Upper lobe of right lung (tissue), 1 donor: ENCODE measurements at regions not wholly inside any gene's neighbourhood (a gene's known extent, or its start where the extent isn't known, plus 50 kb on each side); places are given as distances from the start of the nearest gene placed in this dataset.

ENCODE experiments used
- ATAC-seq: fragments of 200-7000 bp; cut with Tn5 transposase; one replicate; pipeline ENCODE4 v1.9.1; 2020; ENCODE audit warnings: mild to moderate bottlenecking, moderate library complexity
- DNase-seq: peaks from one replicate; pipeline ENCODE4 v3.0.0-alpha.2; 2020
- H3K27ac ChIP-seq: fragments of 200-600 bp; one replicate; pipeline ENCODE4 v1.8.0; 2022
- H3K27me3 ChIP-seq: fragments of 200-600 bp; one replicate; pipeline ENCODE4 v1.8.0; 2022; ENCODE audit warnings: mild to moderate bottlenecking
- H3K36me3 ChIP-seq: fragments of 200-600 bp; one replicate; pipeline ENCODE4 v1.8.0; 2022
- H3K4me1 ChIP-seq: fragments of 200-600 bp; one replicate; pipeline ENCODE4 v1.8.0; 2022
- H3K4me3 ChIP-seq: fragments of 200-600 bp; one replicate; pipeline ENCODE4 v1.8.0; 2022; ENCODE audit warnings: mild to moderate bottlenecking
- H3K9me3 ChIP-seq: fragments of 200-600 bp; one replicate; pipeline ENCODE4 v1.8.0; 2022
- CTCF ChIP-seq: fragments of 200-600 bp; IDR thresholded peaks from one replicate; pipeline ENCODE4 v1.8.0; 2022; ENCODE audit warnings: antibody characterized with exemption
- intact Hi-C: fragments of 100-400 bp; cut with DNase I; formaldehyde crosslinking; loops from one replicate; pipeline ENCODE4 v1.11.0; 2022
- donor health status: DM: no; HTN: yes; CAD: no; lungs with severe emphysema.

GRCh38 chr7:156389116-156389692, 251.4 kb upstream of the RNF32 start:
- Histone ChIP-seq H3K36me3 (no peaks in the 10 kb centered on the region), H3K9me3 (no peaks in the 10 kb centered on the region), H3K27ac (no peak overlapping the region), H3K27me3 (no peaks in the 10 kb centered on the region), H3K4me3 (no peak overlapping the region), H3K4me1 (no peaks in the 10 kb centered on the region)
- intact Hi-C loops, result no loop called here
- no peak for TF ChIP-seq CTCF
- ATAC-seq (no peak), DNase-seq (no peak)

GRCh38 chr7:156386097-156386496, 254.5 kb upstream of the RNF32 start:
- intact Hi-C loops, result no loop called here
- no peak overlapping the region for H3K4me3 ChIP-seq
- no peaks in the 10 kb centered on the region for H3K36me3 ChIP-seq
- H3K9me3 ChIP-seq, result no peaks in the 10 kb centered on the region
- no peak overlapping the region for H3K27ac ChIP-seq
- H3K27me3 ChIP-seq, result no peaks in the 10 kb centered on the region
- no peaks in the 10 kb centered on the region for H3K4me1 ChIP-seq
- ATAC-seq (no peak), DNase-seq (no peak)
- no peak for TF ChIP-seq CTCF

- Histone ChIP-seq H3K27me3 (no peaks in the 10 kb centered on the region), H3K4me3 (no peak overlapping the region), H3K36me3 (no peaks in the 10 kb centered on the region), H3K4me1 (no peaks in the 10 kb centered on the region), H3K27ac (no peak overlapping the region), H3K9me3 (no peaks in the 10 kb centered on the region)
- no peak for TF ChIP-seq CTCF
- ATAC-seq (no peak), DNase-seq (no peak)
- intact Hi-C loops, result no loop called here
Measured at GRCh38 chr7:156384706-156385105, 255.9 kb upstream of the RNF32 start.

GRCh38 chr7:156383526-156383925, 257.0 kb upstream of the RNF32 start:
- no peak for ATAC-seq
- no peak for TF ChIP-seq CTCF

GRCh38 chr7:156380261-156380660, 260.3 kb upstream of the RNF32 start:
- no peaks in the 10 kb centered on the region for H3K9me3 ChIP-seq
- ATAC-seq (peak; percentile 78), DNase-seq (no peak)
- intact Hi-C loops, result no loop called here
- H3K4me1 ChIP-seq, result no peaks in the 10 kb centered on the region
- no peaks in the 10 kb centered on the region for H3K36me3 ChIP-seq
- no peaks in the 10 kb centered on the region for H3K27me3 ChIP-seq
- no peak overlapping the region for H3K4me3 ChIP-seq
- H3K27ac ChIP-seq, result peak overlapping the region; percentile 60
- no peak for TF ChIP-seq CTCF

More at GRCh38 chr7:156383526-156383925, 257.0 kb upstream of the RNF32 start:
- Histone ChIP-seq H3K4me1 (no peaks in the 10 kb centered on the region), H3K4me3 (no peak overlapping the region), H3K36me3 (no peaks in the 10 kb centered on the region), H3K9me3 (no peaks in the 10 kb centered on the region), H3K27me3 (no peaks in the 10 kb centered on the region), H3K27ac (no peak overlapping the region)
- no peak for DNase-seq
- intact Hi-C loops, result no loop called here
